ENCODE measurements at regions not wholly inside any gene's neighbourhood (a gene's known extent, or its start where the extent isn't known, plus 50 kb on each side); places are given as distances from the start of the nearest gene placed in this dataset.

DNA sequence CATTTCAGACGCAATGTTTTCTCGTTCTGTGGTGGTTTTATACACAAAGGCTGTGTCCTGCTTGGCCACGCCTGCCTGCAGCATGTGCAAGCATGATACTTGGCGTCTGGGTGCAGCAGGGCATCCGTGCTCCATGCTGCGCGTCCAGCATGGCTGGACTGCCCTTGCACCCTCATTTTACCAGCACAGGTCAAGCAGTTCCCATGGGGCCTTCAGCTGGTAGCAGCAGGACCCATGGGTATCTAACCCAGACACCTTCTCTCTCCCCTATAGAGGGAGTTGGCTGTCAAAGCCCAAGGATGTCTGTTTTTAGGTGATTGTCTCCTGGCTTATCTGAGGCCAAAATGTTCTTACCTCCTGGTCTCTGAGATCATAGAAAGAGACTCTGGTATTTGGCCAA, 158.3 kb upstream of the PITX1 start:
- no peak overlapping the region for H3K4me3 ChIP-seq (ENCODE audit: low read depth, low read length)
- ChIA-PET POLR2A (no interaction called here), CTCF (interaction anchor here (0.9 to 3.7 kb wide), 12 partner anchors 9 to 186 kb away, joined by 3 to 20 read pairs (median 4); no protein-coding TSS in a partner anchor)
- no peaks in the 10 kb centered on the region for H3K36me3 ChIP-seq (ENCODE audit: control insufficient read depth, insufficient read depth, low read length)
- no peak for DNase-seq (ENCODE audit: low read depth)
- H3K27me3 ChIP-seq (ENCODE audit: control insufficient read depth, insufficient read depth, low read length) = no peaks in the 10 kb centered on the region
- TF ChIP-seq, protein P1, sequence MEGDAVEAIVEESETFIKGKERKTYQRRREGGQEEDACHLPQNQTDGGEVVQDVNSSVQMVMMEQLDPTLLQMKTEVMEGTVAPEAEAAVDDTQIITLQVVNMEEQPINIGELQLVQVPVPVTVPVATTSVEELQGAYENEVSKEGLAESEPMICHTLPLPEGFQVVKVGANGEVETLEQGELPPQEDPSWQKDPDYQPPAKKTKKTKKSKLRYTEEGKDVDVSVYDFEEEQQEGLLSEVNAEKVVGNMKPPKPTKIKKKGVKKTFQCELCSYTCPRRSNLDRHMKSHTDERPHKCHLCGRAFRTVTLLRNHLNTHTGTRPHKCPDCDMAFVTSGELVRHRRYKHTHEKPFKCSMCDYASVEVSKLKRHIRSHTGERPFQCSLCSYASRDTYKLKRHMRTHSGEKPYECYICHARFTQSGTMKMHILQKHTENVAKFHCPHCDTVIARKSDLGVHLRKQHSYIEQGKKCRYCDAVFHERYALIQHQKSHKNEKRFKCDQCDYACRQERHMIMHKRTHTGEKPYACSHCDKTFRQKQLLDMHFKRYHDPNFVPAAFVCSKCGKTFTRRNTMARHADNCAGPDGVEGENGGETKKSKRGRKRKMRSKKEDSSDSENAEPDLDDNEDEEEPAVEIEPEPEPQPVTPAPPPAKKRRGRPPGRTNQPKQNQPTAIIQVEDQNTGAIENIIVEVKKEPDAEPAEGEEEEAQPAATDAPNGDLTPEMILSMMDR (IDR thresholded peaks at IDR 0.05; ENCODE audit: insufficient read depth, low read depth, low read length) = no peak

DNA sequence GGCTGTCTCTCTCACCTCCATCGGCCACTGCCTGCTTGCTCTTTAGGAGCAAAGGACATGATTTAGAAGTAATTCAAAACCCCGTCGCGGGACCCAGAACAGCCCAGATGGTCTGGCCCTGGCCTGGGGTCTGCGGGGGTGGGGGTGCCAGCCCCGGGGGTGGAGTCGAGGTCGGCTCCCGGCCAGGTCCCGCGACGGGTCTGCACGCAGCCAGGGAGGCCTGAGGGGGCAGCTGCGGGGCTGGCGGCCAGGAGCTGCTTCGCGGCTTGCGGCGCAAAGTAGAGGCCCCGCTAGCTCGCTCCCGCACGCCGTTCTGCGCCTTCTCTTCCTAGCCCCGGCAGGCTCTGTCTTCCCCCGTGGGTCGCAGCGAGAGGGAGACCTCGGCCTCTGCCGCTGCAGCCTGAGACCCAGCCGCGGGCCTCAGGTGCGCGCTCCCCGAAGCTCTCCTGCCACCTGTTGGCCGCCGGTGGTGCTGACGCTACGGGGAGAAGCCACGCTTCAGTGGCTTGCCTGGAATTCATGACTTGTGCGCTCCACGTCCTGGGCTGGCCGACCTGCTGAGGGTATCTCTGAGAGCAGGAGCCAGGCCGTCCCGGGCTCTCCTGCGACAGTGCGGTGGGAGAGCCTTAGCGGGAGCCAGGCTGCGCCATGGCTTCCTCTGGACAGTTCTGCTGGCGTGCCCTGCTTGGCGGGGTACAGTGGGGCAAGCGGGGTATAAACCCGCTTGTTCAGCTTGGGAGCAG, 157.2 kb upstream of the PITX1 start:
- CTCF ChIA-PET = interaction anchor here (0.6 to 3.7 kb wide), 28 partner anchors 11 to 1211 kb away, joined by 3 to 20 read pairs (median 4); partner anchors contain the start of gene PCBD2
- TF ChIP-seq, protein P1 (IDR thresholded peaks at IDR 0.05; ENCODE audit: insufficient read depth, low read depth, low read length) = peak; percentile 97
- POLR2A ChIA-PET = interaction anchor here (0.5 to 0.6 kb wide), 2 partner anchors 212 to 336 kb away, joined by 3 to 6 read pairs; no protein-coding TSS in a partner anchor
- no peaks in the 10 kb centered on the region for H3K27me3 ChIP-seq (ENCODE audit: control insufficient read depth, insufficient read depth, low read length)
- H3K4me3 ChIP-seq (ENCODE audit: low read depth, low read length) = peak overlapping the region; percentile 44
- H3K36me3 ChIP-seq (ENCODE audit: control insufficient read depth, insufficient read depth, low read length) = no peaks in the 10 kb centered on the region
- no peak for DNase-seq (ENCODE audit: low read depth)

DNA sequence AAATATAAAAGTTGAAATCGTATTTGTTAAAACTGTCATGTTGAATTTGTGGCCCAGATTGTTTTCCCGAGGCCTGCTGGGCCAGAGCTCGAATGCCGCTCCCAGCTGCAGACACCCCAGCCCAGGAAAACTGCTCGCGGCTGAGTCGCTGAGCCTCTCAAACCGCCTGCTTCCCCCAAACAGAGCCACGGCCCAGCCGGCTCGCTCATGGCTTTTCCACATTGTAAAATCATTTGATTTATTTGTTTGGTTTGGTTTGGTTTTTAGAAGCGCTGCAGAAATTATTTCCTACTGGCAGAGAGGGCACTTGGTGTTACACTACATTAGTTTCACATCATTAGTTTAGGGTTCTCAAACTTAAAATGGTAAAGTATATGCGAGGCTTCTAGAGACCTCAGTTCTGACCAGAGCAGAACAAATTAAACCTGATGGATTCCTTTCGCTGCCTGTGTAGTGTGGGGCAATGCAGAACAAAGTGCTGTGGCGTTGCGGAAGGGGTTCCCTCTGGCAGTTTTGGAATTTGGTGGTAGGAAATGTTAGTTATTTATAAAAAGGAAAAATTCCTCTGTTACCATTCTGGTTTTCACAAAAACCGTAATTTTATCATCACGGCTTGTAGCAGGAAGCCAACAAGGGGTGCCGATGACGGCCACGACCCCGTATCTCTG, 156.5 kb upstream of the PITX1 start:
- TF ChIP-seq, protein P1 (IDR thresholded peaks at IDR 0.05; ENCODE audit: insufficient read depth, low read depth, low read length) = no peak
- CTCF ChIA-PET = interaction anchor here (0.6 to 3.7 kb wide), 23 partner anchors 11 to 1210 kb away, joined by 3 to 20 read pairs (median 4); partner anchors contain the start of gene PCBD2
- POLR2A ChIA-PET = interaction anchor here (0.6 kb wide), 1 partner anchor 336 kb away, joined by 3 read pairs; no protein-coding TSS in a partner anchor
- Histone ChIP-seq H3K27me3 (ENCODE audit: control insufficient read depth, insufficient read depth, low read length) (no peaks in the 10 kb centered on the region), H3K4me3 (ENCODE audit: low read depth, low read length) (no peak overlapping the region), H3K36me3 (ENCODE audit: control insufficient read depth, insufficient read depth, low read length) (no peaks in the 10 kb centered on the region)
- DNase-seq (ENCODE audit: low read depth) = no peak

DNA sequence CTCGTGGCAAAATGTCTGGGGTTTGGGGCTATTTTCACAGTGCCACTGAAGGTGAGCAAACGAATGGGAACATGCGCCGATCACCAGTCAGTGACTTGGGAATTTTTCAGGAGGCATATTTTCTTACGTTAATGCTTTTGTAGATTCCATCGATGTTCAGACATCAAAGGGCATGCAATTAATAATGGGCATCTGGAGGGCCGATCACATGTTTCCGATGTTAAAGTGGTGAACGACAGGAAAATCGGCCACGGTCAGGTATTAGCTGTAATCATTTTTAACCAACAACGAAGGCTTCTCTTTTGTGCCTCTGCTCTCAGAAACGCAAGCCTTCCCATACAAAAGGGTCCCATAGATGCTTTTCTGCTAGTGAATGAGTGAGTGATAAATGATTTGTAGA, 155.0 kb upstream of the PITX1 start:
- ChIA-PET CTCF (interaction anchor here (0.8 to 1.1 kb wide), 2 partner anchors 14 to 200 kb away, joined by 3 read pairs; no protein-coding TSS in a partner anchor), POLR2A (no interaction called here)
- TF ChIP-seq, protein P1 (IDR thresholded peaks at IDR 0.05; ENCODE audit: insufficient read depth, low read depth, low read length) = no peak
- Histone ChIP-seq H3K4me3 (ENCODE audit: low read depth, low read length) (no peak overlapping the region), H3K27me3 (ENCODE audit: control insufficient read depth, insufficient read depth, low read length) (no peaks in the 10 kb centered on the region), H3K36me3 (ENCODE audit: control insufficient read depth, insufficient read depth, low read length) (no peaks in the 10 kb centered on the region)
- DNase-seq (ENCODE audit: low read depth) = no peak

Measured in BJ (cell line).